ENCODE measurements at regions not wholly inside any gene's neighbourhood (a gene's known extent, or its start where the extent isn't known, plus 50 kb on each side); places are given as distances from the start of the nearest gene placed in this dataset.

DNA sequence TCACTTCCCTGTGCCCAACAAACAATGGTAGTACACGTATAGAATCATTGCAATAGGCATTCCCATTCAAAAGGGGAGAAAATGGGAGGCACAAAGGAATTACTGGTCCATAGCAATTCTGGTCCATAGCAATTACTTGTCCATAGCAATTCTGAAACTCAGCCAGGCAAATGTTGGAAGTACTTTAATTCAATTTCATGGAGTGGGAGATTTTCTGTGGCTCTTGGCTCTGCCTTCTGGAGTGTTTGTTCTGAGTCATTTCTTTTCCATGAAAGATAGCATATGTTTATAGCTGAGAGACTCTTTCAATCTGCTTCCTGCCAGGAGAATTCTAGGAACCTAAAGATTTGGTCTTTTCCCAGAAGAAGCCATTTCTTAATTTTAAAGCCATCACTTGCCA lies 182.8 kb upstream of the ELAC2 start:
- Mint-ChIP-seq H3K4me1 (ENCODE audit: low read depth) (no peaks in the 10 kb centered on the region), H3K27me3 (ENCODE audit: low read depth) (no peaks in the 10 kb centered on the region), H3K36me3 (ENCODE audit: insufficient read depth in 2 of 2) (peaks cover 0 to 1% of the 10 kb centered on the region in 2 donors), H3K27ac (no peak overlapping the region), H3K4me3 (no peak overlapping the region), H3K9me3 (peaks cover 0 to 6% of the 10 kb centered on the region in 2 donors)
- no peak for DNase-seq
- ATAC-seq (replicated peaks in 1 of 2), result no peak

DNA sequence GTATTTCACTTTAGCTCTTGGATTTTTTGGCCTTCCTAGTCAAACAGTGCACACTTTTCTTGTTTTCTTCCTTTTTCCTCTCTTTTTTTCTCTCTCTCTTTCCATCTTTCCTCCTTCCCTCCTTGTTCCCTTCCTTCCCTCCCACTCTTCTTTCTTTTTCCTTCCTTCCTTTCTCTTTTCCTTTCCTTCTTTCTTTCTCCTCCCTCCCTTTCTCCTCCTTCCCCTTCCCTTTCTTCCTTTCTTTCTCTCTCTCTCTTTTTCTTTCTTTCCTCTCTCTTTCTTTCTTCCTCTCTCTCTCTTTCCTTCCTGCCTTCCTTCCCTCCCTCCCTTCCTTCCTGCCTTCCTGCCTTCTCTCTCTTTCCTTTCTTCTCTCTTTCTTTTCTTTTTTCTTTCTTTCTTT lies 181.6 kb upstream of the ELAC2 start:
- DNase-seq (no peak), ATAC-seq (replicated peaks in 1 of 2) (no peak)
- Mint-ChIP-seq H3K4me1 (ENCODE audit: low read depth) (no peaks in the 10 kb centered on the region), H3K9me3 (peaks cover 0 to 4% of the 10 kb centered on the region in 2 donors), H3K36me3 (ENCODE audit: insufficient read depth in 2 of 2) (no peaks in the 10 kb centered on the region), H3K27me3 (ENCODE audit: low read depth) (no peaks in the 10 kb centered on the region), H3K27ac (no peak overlapping the region), H3K4me3 (no peak overlapping the region)

DNA sequence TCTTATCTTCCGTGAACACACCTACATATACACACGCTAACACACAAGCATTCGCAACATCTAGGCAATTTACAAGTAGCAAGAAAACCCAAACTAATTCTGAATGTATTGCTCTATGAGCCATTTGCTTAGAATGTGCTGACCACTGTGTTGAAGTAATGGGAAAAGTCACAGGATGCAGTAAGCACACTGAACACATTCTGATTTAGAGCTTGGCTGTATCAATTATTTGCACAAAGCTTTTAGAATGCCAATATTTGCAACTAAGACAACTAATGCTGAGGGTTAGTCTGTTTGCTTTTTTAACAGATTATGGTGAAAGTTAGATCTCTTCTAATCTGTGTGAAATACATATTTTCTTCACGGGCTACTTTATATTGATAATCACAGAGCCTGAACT lies 179.8 kb upstream of the ELAC2 start:
- H3K36me3 Mint-ChIP-seq (ENCODE audit: insufficient read depth in 2 of 2), result no peaks in the 10 kb centered on the region
- DNase-seq, result no peak
- peaks cover 0 to 6% of the 10 kb centered on the region in 2 donors for H3K9me3 Mint-ChIP-seq
- no peaks in the 10 kb centered on the region for H3K27me3 Mint-ChIP-seq (ENCODE audit: low read depth)
- no peak overlapping the region for H3K4me3 Mint-ChIP-seq
- no peak overlapping the region for H3K27ac Mint-ChIP-seq
- ATAC-seq (replicated peaks in 1 of 2), result no peak
- H3K4me1 Mint-ChIP-seq (ENCODE audit: low read depth), result no peaks in the 10 kb centered on the region

DNA sequence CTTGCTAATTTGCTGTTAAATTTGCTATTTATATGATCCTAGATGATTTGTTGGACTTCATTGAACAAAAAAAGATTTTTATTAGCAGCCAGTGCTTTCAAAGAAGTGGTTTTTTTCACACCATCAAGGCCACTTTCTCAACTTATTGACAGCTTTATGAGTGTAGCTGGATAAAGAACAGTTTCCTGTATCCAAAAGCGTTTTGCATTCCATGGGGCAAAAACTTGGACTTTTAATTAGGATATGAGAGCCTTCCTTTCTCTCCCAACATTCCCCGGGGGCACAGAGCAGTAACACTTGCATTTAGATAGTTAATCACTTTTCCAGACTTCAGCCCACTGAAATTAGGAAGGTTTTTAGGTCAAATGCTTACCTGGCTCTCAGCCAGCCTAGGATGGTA lies 177.1 kb upstream of the ELAC2 start:
- ATAC-seq (replicated peaks in 1 of 2) (no peak), DNase-seq (no peak)
- Mint-ChIP-seq H3K27ac (no peak overlapping the region), H3K9me3 (peaks cover 3 to 6% of the 10 kb centered on the region in 2 donors), H3K27me3 (ENCODE audit: low read depth) (no peaks in the 10 kb centered on the region), H3K4me3 (no peak overlapping the region), H3K4me1 (ENCODE audit: low read depth) (no peaks in the 10 kb centered on the region), H3K36me3 (ENCODE audit: insufficient read depth in 2 of 2) (no peaks in the 10 kb centered on the region)

DNA sequence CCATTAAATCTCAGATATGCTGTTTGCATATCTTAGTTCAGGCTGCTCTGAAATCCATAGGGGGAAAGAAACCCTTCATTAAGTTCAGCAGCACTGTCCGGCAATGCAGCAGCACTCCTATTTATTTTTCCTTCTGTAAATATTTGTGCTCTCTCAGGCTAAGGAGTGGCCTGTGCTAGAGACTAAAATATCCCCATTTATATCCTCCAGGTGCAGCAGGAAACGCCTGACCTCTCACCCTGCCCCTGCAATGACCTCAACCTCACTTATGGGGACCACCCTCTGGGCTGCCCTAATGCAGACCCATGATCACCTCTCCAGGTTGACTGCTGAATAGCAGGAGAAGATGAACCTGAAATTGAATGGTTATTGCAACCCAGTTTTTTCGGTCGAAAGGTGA lies 165.0 kb upstream of the ELAC2 start:
- no peak for DNase-seq
- H3K4me1 Mint-ChIP-seq (ENCODE audit: low read depth), result no peaks in the 10 kb centered on the region
- no peak for ATAC-seq (replicated peaks in 1 of 2)
- H3K9me3 Mint-ChIP-seq, result peaks cover 0 to 2% of the 10 kb centered on the region in 2 donors
- H3K27ac Mint-ChIP-seq, result no peak overlapping the region
- H3K36me3 Mint-ChIP-seq (ENCODE audit: insufficient read depth in 2 of 2), result no peaks in the 10 kb centered on the region
- no peak overlapping the region for H3K4me3 Mint-ChIP-seq
- no peaks in the 10 kb centered on the region for H3K27me3 Mint-ChIP-seq (ENCODE audit: low read depth)

DNA sequence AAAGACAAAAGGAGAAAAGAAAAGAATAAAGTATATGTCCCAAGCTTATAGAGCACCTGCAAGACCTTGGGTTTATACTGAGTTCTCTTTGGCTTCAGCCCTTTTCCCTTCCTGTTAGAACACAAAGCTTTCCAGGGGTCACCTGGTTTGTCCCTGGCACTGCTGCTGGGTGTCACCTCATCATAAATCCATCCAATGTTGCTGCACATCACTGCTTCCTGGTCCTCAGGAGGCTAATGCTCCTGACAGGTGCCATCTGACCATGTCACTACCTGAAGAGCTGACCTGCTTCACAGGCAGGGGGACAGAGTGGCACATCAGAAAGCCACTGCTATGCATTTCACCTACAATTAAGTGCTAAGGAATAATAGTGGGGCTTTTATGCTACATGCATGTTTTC lies 164.6 kb upstream of the ELAC2 start:
- no peaks in the 10 kb centered on the region for H3K27me3 Mint-ChIP-seq (ENCODE audit: low read depth)
- H3K4me1 Mint-ChIP-seq (ENCODE audit: low read depth), result no peaks in the 10 kb centered on the region
- no peaks in the 10 kb centered on the region for H3K36me3 Mint-ChIP-seq (ENCODE audit: insufficient read depth in 2 of 2)
- H3K4me3 Mint-ChIP-seq, result no peak overlapping the region
- DNase-seq, result no peak
- H3K9me3 Mint-ChIP-seq, result peaks cover 0 to 2% of the 10 kb centered on the region in 2 donors
- no peak for ATAC-seq (replicated peaks in 1 of 2)
- no peak overlapping the region for H3K27ac Mint-ChIP-seq

DNA sequence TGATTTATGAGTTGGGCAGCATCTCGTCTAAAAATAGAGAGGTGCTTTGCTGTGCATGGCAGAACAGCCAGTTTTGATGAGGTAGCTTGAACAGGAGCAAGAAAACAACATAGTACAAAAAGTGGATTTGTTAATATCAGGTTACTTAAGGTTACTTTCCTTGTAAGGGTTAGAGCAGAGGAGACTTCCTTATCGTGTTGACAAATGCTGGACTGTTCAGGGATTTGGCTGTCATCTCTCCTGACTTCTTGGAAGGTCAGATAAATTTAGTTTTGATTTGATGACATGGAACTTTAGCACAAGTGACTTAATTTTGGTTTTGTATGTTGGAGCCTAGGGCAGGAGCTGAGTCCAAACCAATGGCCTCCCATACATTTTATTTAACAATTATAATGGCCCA lies 163.9 kb upstream of the ELAC2 start:
- H3K4me1 Mint-ChIP-seq (ENCODE audit: low read depth), result no peaks in the 10 kb centered on the region
- no peak for DNase-seq
- H3K27ac Mint-ChIP-seq, result no peak overlapping the region
- H3K27me3 Mint-ChIP-seq (ENCODE audit: low read depth), result no peaks in the 10 kb centered on the region
- ATAC-seq (replicated peaks in 1 of 2), result no peak
- H3K4me3 Mint-ChIP-seq, result no peak overlapping the region
- peaks cover 0 to 3% of the 10 kb centered on the region in 2 donors for H3K9me3 Mint-ChIP-seq
- H3K36me3 Mint-ChIP-seq (ENCODE audit: insufficient read depth in 2 of 2), result no peaks in the 10 kb centered on the region

DNA sequence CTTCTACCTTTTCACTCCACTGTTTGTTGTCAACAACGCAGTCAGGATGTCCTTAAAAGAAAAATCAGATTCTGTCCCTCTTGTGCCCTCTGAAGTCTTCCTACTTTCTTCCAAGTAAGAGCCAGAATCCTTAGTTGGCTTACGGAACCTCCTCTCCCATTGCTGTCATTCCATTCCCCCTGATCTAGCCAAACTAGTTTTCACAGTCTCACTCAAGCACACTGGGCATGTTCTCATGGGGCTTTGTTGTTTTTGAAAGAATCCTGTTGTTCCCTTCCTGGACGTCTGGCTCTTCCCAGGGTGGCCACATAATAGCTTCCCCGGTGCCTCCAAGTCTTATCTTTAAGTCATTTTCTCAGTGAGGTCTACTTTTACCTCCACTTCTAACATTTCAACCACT lies 158.6 kb upstream of the ELAC2 start:
- H3K36me3 Mint-ChIP-seq (ENCODE audit: insufficient read depth in 2 of 2), result no peaks in the 10 kb centered on the region
- H3K9me3 Mint-ChIP-seq, result peaks cover 4 to 9% of the 10 kb centered on the region in 2 donors
- H3K4me3 Mint-ChIP-seq, result no peak overlapping the region
- H3K27ac Mint-ChIP-seq, result no peak overlapping the region
- H3K4me1 Mint-ChIP-seq (ENCODE audit: low read depth), result no peaks in the 10 kb centered on the region
- no peak for DNase-seq
- H3K27me3 Mint-ChIP-seq (ENCODE audit: low read depth), result no peaks in the 10 kb centered on the region
- no peak for ATAC-seq (replicated peaks in 1 of 2)

DNA sequence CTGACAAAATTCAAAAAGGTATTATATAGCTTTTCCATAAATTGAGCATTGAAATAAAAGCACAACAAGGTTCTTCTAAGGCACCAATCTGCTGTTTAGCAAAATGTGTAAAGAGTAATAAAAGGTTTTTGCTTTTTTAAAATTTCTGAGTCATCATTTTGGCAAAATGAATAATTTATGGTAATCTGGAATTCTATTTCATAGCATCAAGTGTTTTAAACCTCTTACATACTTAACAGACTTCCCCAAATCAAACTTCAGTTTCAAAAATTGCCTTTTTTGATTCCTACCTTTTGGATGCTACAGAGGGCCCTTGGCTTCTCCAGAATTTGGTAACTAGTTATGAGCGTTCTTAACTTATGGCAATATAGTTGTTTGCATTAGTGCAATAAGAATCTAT lies 154.0 kb upstream of the ELAC2 start:
- no peak overlapping the region for H3K27ac Mint-ChIP-seq
- no peaks in the 10 kb centered on the region for H3K36me3 Mint-ChIP-seq (ENCODE audit: insufficient read depth in 2 of 2)
- no peak overlapping the region for H3K4me3 Mint-ChIP-seq
- no peak for DNase-seq
- H3K27me3 Mint-ChIP-seq (ENCODE audit: low read depth), result no peaks in the 10 kb centered on the region
- peaks cover 8 to 10% of the 10 kb centered on the region in 2 donors for H3K9me3 Mint-ChIP-seq
- ATAC-seq (replicated peaks in 1 of 2), result no peak
- no peaks in the 10 kb centered on the region for H3K4me1 Mint-ChIP-seq (ENCODE audit: low read depth)

DNA sequence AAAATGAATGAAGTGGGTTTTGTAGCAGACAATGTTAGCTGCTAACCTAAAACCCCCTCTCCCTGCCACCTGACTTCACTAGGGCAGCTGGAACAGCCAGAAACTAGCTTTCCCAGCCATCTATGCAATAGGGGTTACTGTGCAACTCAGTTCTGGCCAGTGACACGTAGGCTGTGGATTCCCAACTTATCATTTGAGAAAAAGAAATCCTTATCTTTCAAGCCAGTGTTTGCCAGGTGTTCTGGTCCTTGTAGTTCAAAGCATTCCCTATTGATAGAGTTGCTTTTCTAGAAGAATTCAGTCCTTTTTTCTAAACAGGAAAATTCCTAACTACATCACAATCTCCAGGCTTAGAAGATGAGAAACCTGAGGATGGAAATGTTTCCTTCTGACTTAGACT lies 144.5 kb upstream of the ELAC2 start:
- no peak for ATAC-seq (replicated peaks in 1 of 2)
- H3K27me3 Mint-ChIP-seq (ENCODE audit: low read depth), result no peaks in the 10 kb centered on the region
- DNase-seq, result no peak
- H3K36me3 Mint-ChIP-seq (ENCODE audit: insufficient read depth in 2 of 2), result no peaks in the 10 kb centered on the region
- peaks cover 0 to 2% of the 10 kb centered on the region in 2 donors for H3K9me3 Mint-ChIP-seq
- H3K27ac Mint-ChIP-seq, result no peak overlapping the region
- no peak overlapping the region for H3K4me3 Mint-ChIP-seq
- H3K4me1 Mint-ChIP-seq (ENCODE audit: low read depth), result no peaks in the 10 kb centered on the region

DNA sequence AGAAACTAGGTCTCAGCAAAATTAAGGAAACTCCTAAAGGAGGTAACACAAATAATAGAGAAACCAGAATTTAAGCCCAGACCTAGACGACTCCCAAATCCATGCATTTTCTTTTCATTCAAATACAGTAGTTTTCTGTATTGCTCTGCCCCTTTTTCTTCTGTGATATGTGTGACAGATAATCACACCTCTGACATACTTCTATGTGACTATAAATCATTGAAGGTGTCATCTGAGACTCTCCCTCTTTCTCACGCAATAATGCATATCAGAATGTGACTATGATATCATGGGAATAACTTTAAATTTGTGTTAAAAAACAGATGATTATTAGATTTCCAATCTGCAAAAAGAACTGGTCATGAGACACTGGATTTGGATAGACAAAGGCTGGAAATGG lies 143.0 kb upstream of the ELAC2 start:
- Mint-ChIP-seq H3K27ac (no peak overlapping the region), H3K36me3 (ENCODE audit: insufficient read depth in 2 of 2) (no peaks in the 10 kb centered on the region), H3K27me3 (ENCODE audit: low read depth) (no peaks in the 10 kb centered on the region), H3K4me3 (no peak overlapping the region), H3K9me3 (peaks cover 0 to 2% of the 10 kb centered on the region in 2 donors), H3K4me1 (ENCODE audit: low read depth) (no peaks in the 10 kb centered on the region)
- DNase-seq, result no peak
- ATAC-seq (replicated peaks in 1 of 2), result no peak

DNA sequence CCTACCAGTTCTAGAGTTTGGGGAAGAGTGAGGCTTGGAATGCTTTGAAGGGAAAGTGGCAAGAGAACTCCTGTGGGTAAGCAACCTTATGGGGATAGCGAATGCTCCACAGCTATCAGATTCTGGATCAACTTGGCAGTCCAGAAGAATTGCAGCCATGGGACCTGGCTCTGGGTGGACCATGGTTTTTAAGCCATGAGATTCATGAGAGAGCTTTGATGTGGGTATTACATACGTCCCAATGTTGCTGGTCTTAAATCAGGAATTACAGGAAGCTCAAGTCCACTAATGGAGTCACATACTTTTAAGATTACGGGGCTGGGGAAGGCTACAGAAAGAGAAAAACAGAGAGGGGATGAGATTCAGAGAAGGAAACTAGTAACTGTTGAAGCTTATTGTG lies 142.5 kb upstream of the ELAC2 start:
- DNase-seq (no peak), ATAC-seq (replicated peaks in 1 of 2) (no peak)
- Mint-ChIP-seq H3K4me3 (no peak overlapping the region), H3K27ac (no peak overlapping the region), H3K36me3 (ENCODE audit: insufficient read depth in 2 of 2) (no peaks in the 10 kb centered on the region), H3K9me3 (peaks cover 0 to 2% of the 10 kb centered on the region in 2 donors), H3K27me3 (ENCODE audit: low read depth) (no peaks in the 10 kb centered on the region), H3K4me1 (ENCODE audit: low read depth) (no peaks in the 10 kb centered on the region)

DNA sequence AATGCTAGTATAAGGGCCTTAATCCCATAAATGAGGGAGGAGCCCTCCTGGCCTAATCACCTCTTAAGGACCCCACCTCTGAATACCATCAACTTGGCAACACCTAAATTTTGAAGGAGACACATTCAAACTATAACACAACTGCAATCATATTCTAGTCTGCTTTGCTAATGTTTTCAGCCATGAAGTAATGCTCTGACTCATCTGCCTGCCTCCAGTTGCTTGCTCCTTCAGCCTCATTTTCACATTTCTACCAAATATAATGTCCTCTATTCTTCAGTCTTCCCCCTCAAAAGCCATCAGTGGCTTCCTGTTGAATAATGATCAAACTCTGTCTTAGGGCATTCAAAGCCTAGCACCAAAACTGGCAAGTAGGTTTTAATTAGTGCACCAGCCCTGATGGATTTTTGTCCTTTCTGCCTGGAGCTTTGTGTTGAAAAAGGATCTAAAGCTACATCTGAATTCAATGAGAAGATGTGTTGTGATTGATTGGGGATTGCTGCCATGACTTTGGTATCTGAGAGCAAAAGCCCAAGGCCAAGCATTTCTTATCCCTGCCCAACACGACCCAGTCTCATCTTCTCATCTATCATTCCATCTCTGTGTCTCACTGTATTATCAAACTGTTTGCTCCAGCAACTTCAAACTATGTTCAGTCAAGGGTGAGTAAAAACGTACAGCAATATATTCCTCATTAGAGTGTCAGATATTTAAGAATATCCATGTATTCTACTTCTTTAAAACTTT lies 140.8 kb upstream of the ELAC2 start:
- Mint-ChIP-seq H3K4me1 (ENCODE audit: low read depth) (no peaks in the 10 kb centered on the region), H3K36me3 (ENCODE audit: insufficient read depth in 2 of 2) (no peaks in the 10 kb centered on the region), H3K4me3 (no peak overlapping the region), H3K27me3 (ENCODE audit: low read depth) (no peaks in the 10 kb centered on the region), H3K9me3 (no peaks in the 10 kb centered on the region), H3K27ac (no peak overlapping the region)
- ATAC-seq (replicated peaks in 1 of 2) (no peak), DNase-seq (no peak)

DNA sequence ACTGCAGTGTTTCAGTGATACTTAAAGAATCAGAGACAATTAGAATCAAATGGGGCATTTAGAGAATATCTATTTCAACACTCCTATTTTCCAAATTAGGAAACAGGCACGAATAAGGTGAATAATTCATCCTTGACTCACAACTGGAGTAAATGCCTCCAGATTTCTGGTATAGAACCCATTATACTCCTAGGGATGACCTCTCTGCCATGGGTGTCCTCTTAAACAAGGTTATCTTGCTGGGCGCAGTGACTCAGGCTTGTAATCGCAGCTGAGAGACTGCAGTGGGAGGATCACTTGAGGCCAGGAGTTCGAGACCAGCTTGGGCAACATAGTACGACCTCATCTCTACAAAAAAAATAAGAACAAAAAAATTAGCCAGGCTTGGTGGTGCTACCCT lies 139.8 kb upstream of the ELAC2 start:
- Mint-ChIP-seq H3K36me3 (ENCODE audit: insufficient read depth in 2 of 2) (no peaks in the 10 kb centered on the region), H3K27ac (no peak overlapping the region), H3K9me3 (peaks cover 0 to 1% of the 10 kb centered on the region in 2 donors), H3K4me1 (ENCODE audit: low read depth) (no peaks in the 10 kb centered on the region), H3K27me3 (ENCODE audit: low read depth) (no peaks in the 10 kb centered on the region), H3K4me3 (no peak overlapping the region)
- DNase-seq, result no peak
- ATAC-seq (replicated peaks in 1 of 2), result no peak

Data from activated T-cell treated with anti-CD3 and anti-CD28 coated beads, Interleukin-2, amount 50 U/mL, for 72 hours (primary cell).